ENCODE measurements at regions not wholly inside any gene's neighbourhood (a gene's known extent, or its start where the extent isn't known, plus 50 kb on each side); places are given as distances from the start of the nearest gene placed in this dataset.

- TF ChIP-seq, protein P1, sequence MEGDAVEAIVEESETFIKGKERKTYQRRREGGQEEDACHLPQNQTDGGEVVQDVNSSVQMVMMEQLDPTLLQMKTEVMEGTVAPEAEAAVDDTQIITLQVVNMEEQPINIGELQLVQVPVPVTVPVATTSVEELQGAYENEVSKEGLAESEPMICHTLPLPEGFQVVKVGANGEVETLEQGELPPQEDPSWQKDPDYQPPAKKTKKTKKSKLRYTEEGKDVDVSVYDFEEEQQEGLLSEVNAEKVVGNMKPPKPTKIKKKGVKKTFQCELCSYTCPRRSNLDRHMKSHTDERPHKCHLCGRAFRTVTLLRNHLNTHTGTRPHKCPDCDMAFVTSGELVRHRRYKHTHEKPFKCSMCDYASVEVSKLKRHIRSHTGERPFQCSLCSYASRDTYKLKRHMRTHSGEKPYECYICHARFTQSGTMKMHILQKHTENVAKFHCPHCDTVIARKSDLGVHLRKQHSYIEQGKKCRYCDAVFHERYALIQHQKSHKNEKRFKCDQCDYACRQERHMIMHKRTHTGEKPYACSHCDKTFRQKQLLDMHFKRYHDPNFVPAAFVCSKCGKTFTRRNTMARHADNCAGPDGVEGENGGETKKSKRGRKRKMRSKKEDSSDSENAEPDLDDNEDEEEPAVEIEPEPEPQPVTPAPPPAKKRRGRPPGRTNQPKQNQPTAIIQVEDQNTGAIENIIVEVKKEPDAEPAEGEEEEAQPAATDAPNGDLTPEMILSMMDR (IDR thresholded peaks at IDR 0.05): no peak
- no peak for TF ChIP-seq POLR2A (IDR thresholded peaks at IDR 0.05)
These were observed 1702.6 kb upstream of the FLRT2 start for GRCh38 chr14:83827383-83827782.
